ENCODE measurements at regions not wholly inside any gene's neighbourhood (a gene's known extent, or its start where the extent isn't known, plus 50 kb on each side); places are given as distances from the start of the nearest gene placed in this dataset.

DNA sequence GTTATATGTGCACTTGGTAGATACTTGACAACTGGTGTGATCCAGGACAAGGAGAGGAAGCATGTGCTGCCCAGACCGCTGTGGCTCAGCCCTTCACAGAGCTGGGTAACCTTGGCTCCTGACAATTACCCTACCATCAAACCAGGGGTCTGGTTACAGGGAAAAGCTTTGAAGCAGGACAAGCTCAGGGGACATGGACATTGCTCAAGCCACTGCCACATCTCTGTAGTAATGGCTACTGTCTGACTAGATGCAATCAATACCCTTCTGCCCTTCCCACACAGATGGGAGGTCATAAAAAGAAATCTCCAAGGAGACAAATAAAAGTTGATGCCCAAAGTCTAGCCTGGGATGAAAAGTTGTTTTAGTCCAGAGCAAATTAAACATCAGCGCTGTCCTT, 577.4 kb downstream of the MED13L start:
- Mint-ChIP-seq H3K4me1 (ENCODE audit: low read depth, unreplicated experiment) (no peaks in the 10 kb centered on the region), H3K9me3 (ENCODE audit: low read depth, unreplicated experiment) (peaks cover 17% of the 10 kb centered on the region), H3K27ac (ENCODE audit: unreplicated experiment) (no peak overlapping the region), H3K4me3 (ENCODE audit: low read depth, unreplicated experiment) (no peak overlapping the region), H3K27me3 (ENCODE audit: unreplicated experiment) (no peaks in the 10 kb centered on the region), H3K36me3 (ENCODE audit: insufficient read depth, unreplicated experiment) (no peaks in the 10 kb centered on the region)
- CTCF ChIA-PET = no interaction called here
- no peak for TF ChIP-seq CTCF (IDR thresholded peaks at IDR 0.05; ENCODE audit: unreplicated experiment)
- BruUV-seq (replicated peaks) = no TSS peak
- DNase-seq = no peak
- intact Hi-C loops (cut with micrococcal nuclease; ENCODE audit: unreplicated experiment) = no loop called here

GRCh38 chr12:115698257-115698656, 579.2 kb downstream of the MED13L start:
- CTCF ChIA-PET = no interaction called here
- intact Hi-C loops (cut with micrococcal nuclease; ENCODE audit: unreplicated experiment) = no loop called here
- no peak for TF ChIP-seq CTCF (IDR thresholded peaks at IDR 0.05; ENCODE audit: unreplicated experiment)
- Mint-ChIP-seq H3K36me3 (ENCODE audit: insufficient read depth, unreplicated experiment) (no peaks in the 10 kb centered on the region), H3K4me1 (ENCODE audit: low read depth, unreplicated experiment) (no peaks in the 10 kb centered on the region), H3K27ac (ENCODE audit: unreplicated experiment) (no peak overlapping the region), H3K4me3 (ENCODE audit: low read depth, unreplicated experiment) (no peak overlapping the region), H3K9me3 (ENCODE audit: low read depth, unreplicated experiment) (peaks cover 16% of the 10 kb centered on the region), H3K27me3 (ENCODE audit: unreplicated experiment) (no peaks in the 10 kb centered on the region)
- no peak for DNase-seq
- no TSS peak for BruUV-seq (replicated peaks)

DNA sequence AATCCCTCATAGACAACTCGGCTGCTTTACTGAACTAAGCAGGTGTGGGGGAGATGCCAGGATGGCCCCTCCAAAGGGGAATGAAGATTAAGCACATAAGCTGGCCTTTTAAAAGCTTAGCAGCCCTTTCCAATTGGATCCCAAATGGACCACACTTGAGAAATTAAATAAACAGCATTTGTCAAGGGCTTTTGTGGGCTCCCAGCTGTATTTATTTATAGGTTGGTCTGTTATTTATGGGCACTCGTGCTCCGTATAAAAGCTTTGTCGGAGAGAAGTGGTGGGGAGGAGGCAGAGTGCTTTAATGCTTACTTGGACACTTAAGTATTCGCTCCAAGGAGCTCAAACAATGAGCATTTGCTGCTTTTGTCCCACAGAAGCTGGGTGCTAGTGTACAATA, 580.2 kb downstream of the MED13L start:
- no peak for DNase-seq
- no peak for TF ChIP-seq CTCF (IDR thresholded peaks at IDR 0.05; ENCODE audit: unreplicated experiment)
- no TSS peak for BruUV-seq (replicated peaks)
- Mint-ChIP-seq H3K4me3 (ENCODE audit: low read depth, unreplicated experiment) (no peak overlapping the region), H3K27me3 (ENCODE audit: unreplicated experiment) (no peaks in the 10 kb centered on the region), H3K27ac (ENCODE audit: unreplicated experiment) (no peak overlapping the region), H3K4me1 (ENCODE audit: low read depth, unreplicated experiment) (no peaks in the 10 kb centered on the region), H3K36me3 (ENCODE audit: insufficient read depth, unreplicated experiment) (no peaks in the 10 kb centered on the region), H3K9me3 (ENCODE audit: low read depth, unreplicated experiment) (peaks cover 16% of the 10 kb centered on the region)
- CTCF ChIA-PET = no interaction called here
- intact Hi-C loops (cut with micrococcal nuclease; ENCODE audit: unreplicated experiment) = no loop called here

- CTCF ChIA-PET = no interaction called here
- no peak overlapping the region for H3K27ac Mint-ChIP-seq (ENCODE audit: unreplicated experiment)
Measured at GRCh38 chr12:115694564-115694963, 582.9 kb downstream of the MED13L start.

More at GRCh38 chr12:115694564-115694963, 582.9 kb downstream of the MED13L start:
- no peaks in the 10 kb centered on the region for H3K27me3 Mint-ChIP-seq (ENCODE audit: unreplicated experiment)
- peaks cover 21% of the 10 kb centered on the region for H3K9me3 Mint-ChIP-seq (ENCODE audit: low read depth, unreplicated experiment)
- no peak for DNase-seq
- no peak overlapping the region for H3K4me3 Mint-ChIP-seq (ENCODE audit: low read depth, unreplicated experiment)
- no peaks in the 10 kb centered on the region for H3K36me3 Mint-ChIP-seq (ENCODE audit: insufficient read depth, unreplicated experiment)
- no peaks in the 10 kb centered on the region for H3K4me1 Mint-ChIP-seq (ENCODE audit: low read depth, unreplicated experiment)
- intact Hi-C loops (cut with micrococcal nuclease; ENCODE audit: unreplicated experiment) = no loop called here
- no peak for TF ChIP-seq CTCF (IDR thresholded peaks at IDR 0.05; ENCODE audit: unreplicated experiment)
- no TSS peak for BruUV-seq (replicated peaks)

Data from Calu3 (cell line).